Esophagus muscularis mucosa (tissue), 4 donors: ENCODE measurements at regions not wholly inside any gene's neighbourhood (a gene's known extent, or its start where the extent isn't known, plus 50 kb on each side); places are given as distances from the start of the nearest gene placed in this dataset.

Source experiments
- CTCF ChIP-seq, 3 experiments: fragments of 200-600 bp in 2 of 3; fragments of 450-650 bp in 1 of 3; sonication (generic) in 2 of 3; IDR thresholded peaks; one replicate each; pipeline ENCODE4 v1.5.1; 2017 to 2019; ENCODE audit warnings: antibody characterized with exemption in 3 of 3, mild to moderate bottlenecking in 2 of 3, moderate library complexity in 1 of 3
- EP300 ChIP-seq: sonication (generic); formaldehyde crosslinking; IDR thresholded peaks from one replicate; pipeline ENCODE4 v1.6.1; 2017; ENCODE audit warnings: antibody characterized with exemption
- POLR2AphosphoS5 ChIP-seq, 2 donors: sonication (generic); formaldehyde crosslinking; IDR thresholded peaks; one replicate each; pipeline ENCODE4 v1.6.1; 2017; ENCODE audit warnings: antibody characterized with exemption in 2 of 2

- TF ChIP-seq EP300 (no peak), CTCF (IDR thresholded peaks at IDR 0.05) (no peak), POLR2AphosphoS5 (IDR thresholded peaks at IDR 0.05) (no peak)
Measured at GRCh38 chr10:63829020-63829419, 307.8 kb downstream of the REEP3 start.
